Heart left ventricle (tissue), 16 donors: ENCODE measurements at regions not wholly inside any gene's neighbourhood (a gene's known extent, or its start where the extent isn't known, plus 50 kb on each side); places are given as distances from the start of the nearest gene placed in this dataset.

Experiments
- ATAC-seq, 4 donors: fragments of 200-7000 bp; cut with Tn5 transposase; one replicate each; pipeline ENCODE4 v1.9.1; 2020 to 2022; ENCODE audit warnings: moderate library complexity in 4 of 4, mild to moderate bottlenecking in 3 of 4, moderate number of reproducible peaks in 1 of 4
- DNase-seq, 5 donors: peaks; one replicate each; pipeline ENCODE4 v3.0.0-alpha.2; 2020
- H3K27ac ChIP-seq, 12 donors: fragments of 200-600 bp; sonication (generic) in 4 of 12; one replicate each; pipeline versions ENCODE4 v1.5.0 to v1.8.0; 2016 to 2022; ENCODE audit warnings: mild to moderate bottlenecking in 2 of 12
- H3K27me3 ChIP-seq, 9 donors: fragments of 200-600 bp; sonication (generic) in 2 of 9; one replicate each; pipeline versions ENCODE4 v1.5.1 to v1.8.0; 2016 to 2022; ENCODE audit warnings: mild to moderate bottlenecking in 3 of 9
- H3K36me3 ChIP-seq, 9 donors: fragments of 200-600 bp; sonication (generic) in 2 of 9; one replicate each; pipeline versions ENCODE4 v1.5.0 to v1.8.0; 2018 to 2022; ENCODE audit warnings: mild to moderate bottlenecking in 2 of 9
- H3K4me1 ChIP-seq, 12 donors: fragments of 200-600 bp; sonication (generic) in 4 of 12; one replicate each; pipeline versions ENCODE4 v1.5.0 to v1.8.0; 2016 to 2022; ENCODE audit warnings: mild to moderate bottlenecking in 3 of 12
- H3K4me3 ChIP-seq, 12 donors: fragments of 200-600 bp; sonication (generic) in 4 of 12; one replicate each; pipeline versions ENCODE4 v1.5.0 to v1.8.0; 2017 to 2022; ENCODE audit warnings: mild to moderate bottlenecking in 9 of 12, moderate library complexity in 4 of 12
- H3K9me3 ChIP-seq, 12 donors: fragments of 200-600 bp; sonication (generic) in 4 of 12; one replicate each; pipeline versions ENCODE4 v1.5.0 to v1.8.0; 2016 to 2022; ENCODE audit warnings: mild to moderate bottlenecking in 1 of 12
- CTCF ChIP-seq, 12 donors: fragments of 200-600 bp; sonication (generic) in 4 of 12; IDR thresholded peaks; one replicate each; pipeline versions ENCODE4 v1.5.0 to v1.8.0; 2018 to 2022; ENCODE audit warnings: antibody characterized with exemption in 12 of 12, mild to moderate bottlenecking in 5 of 12
- POLR2A ChIP-seq, 2 donors: fragments of 450-650 bp; IDR thresholded peaks; one replicate each; pipeline ENCODE4 v1.6.1; 2017; ENCODE audit warnings: antibody characterized with exemption in 2 of 2, mild to moderate bottlenecking in 2 of 2, moderate library complexity in 2 of 2
- WGBS, 4 donors: extraction: QIAGEN DNeasy Blood & Tissue Kit in 2 of 4; methylation state at CpG; one replicate each; pipeline versions ENCODE4 v1.1.5 to v1.1.7; 2013 to 2018; 5-methylcytosine and 5-hydroxymethylcytosine counted together
- intact Hi-C, 10 donors: fragments of 100-400 bp; cut with DNase I; formaldehyde crosslinking; loops; one replicate each; pipeline versions ENCODE4 v1.11.1 to v1.14.2; 2022
- donor health status: ischemic (EF 13 %, LVEDD 7.1; RV severe dilation, severe dysfunction).
- donor health status: healthy with polysubstance abuse.
- donor health status: DM: no; HTN: yes; CAD: no.
- donor health status: DM: no; HTN: no; CAD: no.
- donor health status: ischemic (EF 25% LVEDD 6.9; RV normal size, moderate dysfunction).
- donor health status: ischemic (EF 25% LVEDD 5.7; RV mildly dilated, moderate dysfunction).
- donor health status: healthy.
- donor health status: DM: yes; HTN: yes; CAD: no.
- donor health status: ischemic (EF 35%, LVEDD 5.7; RV mildly dilated, moderate dysfunction).
- donor health status: nonischemic (EF 11% LVEDD 7.7; RV severe dilation, severe dysfunction).
- donor health status: DM: yes; HTN: yes; CAD: no.
- donor health status: PGD.
- donor health status: ischemic (EF 29% LVEDD 5.4; RV normal size, mild dysfunction).
- donor health status: nonischemic (EF 23%, LVEDD 6.1; RV moderate dilation, normal function).

GRCh38 chr18:75635096-75635495 lies 207.6 kb upstream of the SMIM21 start:
- intact Hi-C loops = no loop called here
- 75 to 87% (median 85%) methylated on average over 5 of the region's 5 CpGs for WGBS, 4 donors
- Histone ChIP-seq H3K4me1 (peaks cover 0 to 22% (median 14%) of the 10 kb centered on the region in 12 donors), H3K36me3 (no peaks in the 10 kb centered on the region), H3K27me3 (no peaks in the 10 kb centered on the region), H3K27ac (no peak overlapping the region), H3K4me3 (no peak overlapping the region), H3K9me3 (no peaks in the 10 kb centered on the region)
- DNase-seq (no peak), ATAC-seq (no peak)
- TF ChIP-seq POLR2A (IDR thresholded peaks at IDR 0.05) = no peak
- TF ChIP-seq CTCF (IDR thresholded peaks at IDR 0.05) = no peak

DNA sequence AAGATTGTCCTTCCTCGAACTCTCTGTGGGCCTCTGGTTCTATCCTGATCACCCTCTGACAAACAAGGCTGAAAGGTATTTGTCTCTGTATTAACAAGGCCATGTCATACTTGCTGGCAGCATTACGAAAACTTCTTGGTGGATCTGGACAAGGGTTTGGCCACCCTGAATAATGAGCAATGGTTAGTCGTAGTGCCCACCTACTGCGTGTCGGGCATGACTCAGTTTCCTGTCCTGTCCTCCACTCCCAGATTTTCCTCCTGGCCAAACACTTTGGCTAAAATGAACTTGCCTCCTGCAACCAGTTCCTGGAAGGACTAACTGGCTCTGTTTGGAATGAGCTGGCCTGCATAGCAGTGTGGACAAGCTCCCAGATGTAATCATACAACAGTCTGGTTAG lies 198.5 kb upstream of the SMIM21 start:
- Histone ChIP-seq H3K4me1 (no peaks in the 10 kb centered on the region), H3K9me3 (no peaks in the 10 kb centered on the region), H3K4me3 (no peak overlapping the region), H3K36me3 (no peaks in the 10 kb centered on the region), H3K27me3 (no peaks in the 10 kb centered on the region), H3K27ac (no peak overlapping the region)
- intact Hi-C loops = no loop called here
- no peak for ATAC-seq
- DNase-seq = no peak
- 88 to 98% (median 94%) methylated on average over 5 of the region's 5 CpGs for WGBS, 4 donors
- no peak for TF ChIP-seq CTCF (IDR thresholded peaks at IDR 0.05)
- TF ChIP-seq POLR2A (IDR thresholded peaks at IDR 0.05) = no peak

GRCh38 chr18:75624869-75625268 lies 197.4 kb upstream of the SMIM21 start:
- intact Hi-C loops = no loop called here
- no peaks in the 10 kb centered on the region for H3K4me1 ChIP-seq

DNA sequence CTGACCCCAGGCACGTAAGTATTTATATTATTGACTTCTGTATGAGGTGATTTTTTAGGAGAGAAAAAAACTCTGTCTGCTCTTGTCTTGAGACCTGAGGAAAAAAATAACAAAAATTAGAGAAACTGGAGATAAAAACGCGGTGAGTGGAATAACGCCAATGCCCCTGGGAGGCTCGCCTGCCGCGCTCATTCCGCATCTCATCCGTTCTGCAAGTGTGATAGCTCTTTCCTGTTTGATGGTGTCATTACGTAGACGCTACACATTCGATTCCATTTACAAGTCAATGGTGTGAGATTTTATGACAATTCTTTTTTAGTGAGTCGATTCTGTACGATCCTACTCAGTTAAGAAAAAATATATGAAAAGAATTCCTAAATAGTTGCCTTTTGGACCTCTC lies 194.3 kb upstream of the SMIM21 start:
- Histone ChIP-seq H3K9me3 (no peaks in the 10 kb centered on the region), H3K36me3 (no peaks in the 10 kb centered on the region), H3K27me3 (no peaks in the 10 kb centered on the region), H3K27ac (no peak overlapping the region), H3K4me3 (no peak overlapping the region), H3K4me1 (no peaks in the 10 kb centered on the region)
- intact Hi-C loops = no loop called here
- TF ChIP-seq POLR2A (IDR thresholded peaks at IDR 0.05) (no peak), CTCF (IDR thresholded peaks at IDR 0.05) (no peak)
- ATAC-seq = no peak
- WGBS, 4 donors = 71 to 79% (median 77%) methylated on average over 14 of the region's 14 CpGs
- no peak for DNase-seq

More at GRCh38 chr18:75624869-75625268, 197.4 kb upstream of the SMIM21 start:
- Histone ChIP-seq H3K9me3 (no peaks in the 10 kb centered on the region), H3K27ac (no peak overlapping the region), H3K27me3 (no peaks in the 10 kb centered on the region), H3K36me3 (no peaks in the 10 kb centered on the region), H3K4me3 (no peak overlapping the region)
- WGBS, 4 donors = 80 to 88% (median 85%) methylated on average over 5 of the region's 5 CpGs
- TF ChIP-seq POLR2A (IDR thresholded peaks at IDR 0.05) (no peak), CTCF (IDR thresholded peaks at IDR 0.05) (no peak)
- no peak for ATAC-seq
- DNase-seq = no peak
